ENCODE measurements at regions not wholly inside any gene's neighbourhood (a gene's known extent, or its start where the extent isn't known, plus 50 kb on each side); places are given as distances from the start of the nearest gene placed in this dataset.

GRCh38 chr7:52708846-52709245 is 326.6 kb upstream of the POM121L12 start:
- TF ChIP-seq GATA3 (IDR thresholded peaks at IDR 0.05; ENCODE audit: low read depth, low read length) = no peak
- TF ChIP-seq GATA2 (IDR thresholded peaks at IDR 0.05; ENCODE audit: low read depth, low read length) = no peak
